Kidney capillary endothelial cell (primary cell): ENCODE measurements at regions not wholly inside any gene's neighbourhood (a gene's known extent, or its start where the extent isn't known, plus 50 kb on each side); places are given as distances from the start of the nearest gene placed in this dataset.
A peak's percentile ranks its signal among the peaks of the same experiment; 100 is the strongest.
"Not testable (repeated sequence)": the region's sequence is repeated elsewhere in the genome, so short reads cannot be mapped to it uniquely, and the experiment has no call there.

Experiments used
- DNase-seq: peaks from one replicate; pipeline ENCODE4 v3.0.0-alpha.2; 2018; ENCODE audit warnings: low spot score

DNA sequence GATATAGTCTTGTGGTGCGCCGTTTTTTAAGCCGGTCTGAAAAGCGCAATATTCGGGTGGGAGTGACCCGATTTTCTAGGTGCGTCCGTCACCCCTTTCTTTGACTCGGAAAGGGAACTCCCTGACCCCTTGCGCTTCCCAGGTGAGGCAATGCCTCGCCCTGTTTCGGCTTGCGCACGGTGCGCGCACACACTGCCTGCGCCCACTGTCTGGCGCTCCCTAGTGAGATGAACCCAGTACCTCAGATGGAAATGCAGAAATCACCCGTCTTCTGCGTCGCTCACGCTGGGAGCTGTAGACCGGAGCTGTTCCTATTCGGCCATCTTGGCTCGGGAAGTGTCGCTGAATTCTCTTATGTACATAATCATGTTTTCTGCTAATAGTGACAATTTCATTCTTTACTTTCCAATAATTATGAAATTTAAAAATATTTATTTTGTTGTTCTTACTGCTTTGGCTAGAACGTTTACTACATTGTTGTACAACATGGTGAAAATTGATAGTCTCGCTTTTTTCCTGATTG, 61.2 kb upstream of the MINDY3 start:
- DNase-seq: not testable (repeated sequence)

DNA sequence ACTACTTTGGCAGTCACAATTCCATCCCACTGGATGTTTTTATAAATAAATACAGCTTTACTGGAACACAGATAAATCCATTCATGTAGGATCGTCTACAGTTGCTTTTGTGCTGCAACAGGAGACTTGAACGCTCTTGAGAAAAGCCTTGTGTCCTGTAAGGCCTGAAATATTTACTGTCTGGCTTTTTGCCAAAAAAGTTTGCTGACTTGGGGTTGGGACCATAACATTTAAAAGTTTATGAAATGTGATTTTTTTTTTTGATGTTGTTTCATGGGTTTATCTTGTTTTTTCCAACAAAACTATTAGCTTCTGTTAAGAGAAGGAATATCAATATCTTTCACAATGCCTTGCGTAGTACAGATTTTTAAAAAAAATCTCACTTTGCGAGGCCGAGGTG, 71.1 kb upstream of the MINDY3 start:
- no peak for DNase-seq

DNA sequence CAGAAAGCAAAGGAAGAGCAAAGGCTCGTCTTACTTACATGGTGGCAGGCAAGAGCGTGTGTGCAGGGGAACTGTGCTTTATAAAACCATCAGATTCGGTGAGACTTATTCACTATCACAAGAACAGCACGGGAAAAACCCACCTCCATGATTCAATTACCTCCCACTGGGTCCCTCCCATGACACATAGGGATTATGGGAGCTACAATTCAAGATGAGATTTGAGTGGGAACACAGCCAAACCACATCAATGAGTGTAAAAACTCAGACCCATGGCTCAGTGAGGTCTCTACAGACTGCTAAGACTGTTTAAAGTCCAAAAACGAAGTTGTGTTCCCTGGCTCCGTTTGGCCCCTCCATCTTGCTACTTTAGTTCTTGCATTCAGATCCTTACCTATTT, 79.2 kb upstream of the MINDY3 start:
- not testable (repeated sequence) for DNase-seq

DNA sequence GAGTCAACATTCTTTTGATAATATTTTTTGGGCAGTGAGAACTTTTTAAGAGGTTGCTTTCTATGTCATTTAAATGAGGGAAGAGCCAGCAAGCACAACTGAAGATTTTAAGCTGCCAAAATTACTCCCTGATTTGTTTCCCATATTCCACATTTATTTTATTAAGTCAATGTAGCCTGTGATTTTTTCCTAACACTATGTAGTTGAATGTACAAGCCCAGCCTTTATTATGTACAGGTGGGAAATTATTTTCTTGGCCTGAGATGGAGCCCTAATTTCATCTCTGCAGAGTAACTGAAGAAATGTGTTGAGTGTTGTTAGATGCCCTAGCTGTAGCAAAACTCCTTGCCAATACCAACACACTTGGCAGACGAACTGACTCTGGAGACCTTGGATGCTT, 83.1 kb upstream of the MINDY3 start:
- DNase-seq: no peak

DNA sequence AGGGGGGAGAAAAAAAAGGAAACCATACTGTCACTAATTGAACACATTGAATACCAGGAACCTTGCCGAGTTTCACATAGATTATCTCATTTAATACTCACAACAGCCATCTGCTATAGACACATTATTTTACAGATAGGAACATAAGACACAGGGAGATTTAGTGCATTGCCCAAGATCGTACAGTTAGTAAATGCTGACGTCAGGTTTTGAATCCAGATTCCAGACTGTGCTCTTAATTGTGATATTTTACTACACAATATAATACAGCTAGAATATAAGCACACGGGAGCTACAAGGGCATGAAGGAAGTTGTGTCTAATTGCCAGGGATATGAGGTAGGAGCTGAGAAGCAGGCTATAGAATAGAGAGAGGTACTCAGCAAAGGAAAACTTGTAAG, 93.9 kb upstream of the MINDY3 start:
- DNase-seq: no peak

DNA sequence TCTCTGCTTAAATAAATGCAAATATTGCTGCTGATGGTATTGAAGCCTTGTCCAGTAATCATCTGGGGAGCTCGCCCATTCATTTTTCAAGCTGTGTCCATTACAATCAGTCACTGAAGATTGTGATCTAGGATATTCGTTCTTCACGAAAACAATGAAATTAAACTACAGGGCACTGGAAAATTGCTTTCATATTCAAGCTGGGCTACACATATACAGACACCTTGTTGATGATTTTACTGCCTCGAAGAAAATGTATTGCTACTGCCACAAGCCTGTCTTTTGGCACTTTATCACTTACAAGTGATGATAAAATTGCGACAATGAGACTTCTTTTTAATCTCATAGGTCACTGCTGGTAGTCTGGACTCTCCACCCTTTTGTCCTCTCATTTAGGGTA, 100.0 kb upstream of the MINDY3 start:
- DNase-seq: no peak

DNA sequence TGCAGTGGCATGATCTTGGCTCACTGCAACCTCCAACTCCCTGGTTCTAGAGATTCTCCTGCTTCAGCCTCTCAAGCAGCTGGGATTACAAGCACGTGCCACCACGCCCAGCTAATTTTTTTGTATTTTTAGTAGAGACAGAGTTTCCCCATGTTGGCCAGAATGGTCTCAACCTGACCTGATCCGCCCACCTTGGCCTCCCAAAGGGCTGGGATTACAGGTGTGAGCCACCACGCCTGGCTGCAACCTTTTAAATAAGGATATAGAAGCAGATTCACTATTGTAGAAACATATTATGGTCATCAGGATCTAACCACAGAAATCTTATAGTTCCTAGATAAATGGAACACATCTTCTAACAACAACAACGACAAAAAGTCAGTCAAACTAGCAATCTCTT, 112.4 kb upstream of the MINDY3 start:
- not testable (repeated sequence) for DNase-seq

DNA sequence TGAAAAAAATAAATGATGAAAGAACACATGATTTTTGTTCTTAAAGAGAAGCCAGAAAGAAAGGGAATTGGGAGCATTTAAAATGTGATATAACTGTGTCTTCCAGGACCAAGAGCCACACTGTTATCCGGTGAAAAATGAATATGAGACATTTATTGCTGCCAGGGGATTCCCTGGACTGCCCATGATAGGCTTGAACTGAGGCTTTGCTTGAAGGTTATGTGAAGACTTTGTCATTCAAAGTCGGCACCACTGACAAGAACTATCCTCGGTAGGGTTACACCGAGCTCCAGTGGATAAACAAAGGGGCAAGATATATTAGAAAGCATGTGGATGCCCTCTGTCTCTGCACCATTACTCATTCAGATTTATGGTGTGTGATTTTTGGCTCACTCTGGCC, 125.4 kb upstream of the MINDY3 start:
- no peak for DNase-seq

DNA sequence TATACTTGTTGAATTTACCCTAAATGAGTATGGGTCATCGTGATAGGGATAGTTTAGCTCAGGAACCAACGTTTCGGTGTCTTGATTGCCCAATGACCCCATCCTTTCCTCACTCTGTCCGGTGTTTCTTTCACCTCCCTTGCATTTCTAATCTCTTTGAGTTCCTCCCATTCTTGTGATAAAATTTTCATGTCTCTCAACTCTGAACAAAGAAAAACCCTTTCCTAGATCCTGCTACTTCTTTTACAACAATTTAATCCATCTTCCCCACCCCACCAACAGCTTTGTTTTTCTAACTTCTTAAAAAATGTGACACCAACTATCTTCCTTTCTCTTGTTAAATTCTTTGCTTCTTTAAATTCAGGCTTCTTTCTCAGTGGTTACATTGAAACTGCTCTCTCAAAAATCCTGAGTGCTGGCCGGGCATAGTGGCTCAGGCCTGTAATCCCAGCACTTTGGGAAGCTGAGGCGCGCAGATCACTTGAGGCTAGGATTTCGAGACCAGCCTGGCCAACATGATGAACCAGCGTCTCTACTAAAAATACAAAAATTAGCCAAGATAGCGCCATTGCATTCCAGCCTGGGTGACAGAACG, 130.3 kb upstream of the MINDY3 start:
- DNase-seq: no peak

DNA sequence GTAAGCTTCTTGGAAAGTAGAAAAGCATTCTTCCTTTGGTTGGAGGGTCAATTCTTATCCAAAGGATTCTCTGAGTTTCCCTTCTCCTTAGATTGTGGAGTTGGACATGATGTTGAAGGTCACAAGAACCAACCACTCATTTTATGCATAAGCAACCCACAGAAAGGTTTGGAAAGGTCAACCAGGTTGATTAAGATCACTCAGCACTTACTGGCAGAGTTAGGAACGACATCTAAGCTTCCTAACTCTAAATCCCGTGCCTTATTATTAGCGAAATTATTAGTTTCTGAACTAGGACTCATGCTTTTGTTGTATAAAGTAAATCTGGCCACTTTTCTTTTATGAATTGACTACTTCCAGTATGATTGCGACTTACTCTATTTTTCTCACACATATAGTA, 137.0 kb upstream of the MINDY3 start:
- DNase-seq: no peak

DNA sequence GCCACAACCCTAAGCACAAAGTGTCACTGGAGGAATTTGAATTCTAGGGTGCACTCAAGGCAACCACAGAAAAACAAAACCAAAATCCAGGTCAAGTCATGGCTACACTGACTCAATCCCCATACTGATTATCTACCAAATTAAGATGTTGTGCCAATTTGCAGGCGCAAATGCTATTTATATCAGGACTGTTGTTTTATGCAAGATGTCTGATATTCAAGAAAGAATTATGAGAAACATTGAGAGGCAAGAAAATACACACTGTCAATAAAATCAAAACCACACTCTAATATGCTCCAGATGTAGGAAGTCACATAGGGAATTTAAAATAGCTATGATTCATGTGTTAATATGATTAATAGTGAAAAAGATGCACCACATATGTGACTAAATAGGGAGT, 141.3 kb upstream of the MINDY3 start:
- no peak for DNase-seq

DNA sequence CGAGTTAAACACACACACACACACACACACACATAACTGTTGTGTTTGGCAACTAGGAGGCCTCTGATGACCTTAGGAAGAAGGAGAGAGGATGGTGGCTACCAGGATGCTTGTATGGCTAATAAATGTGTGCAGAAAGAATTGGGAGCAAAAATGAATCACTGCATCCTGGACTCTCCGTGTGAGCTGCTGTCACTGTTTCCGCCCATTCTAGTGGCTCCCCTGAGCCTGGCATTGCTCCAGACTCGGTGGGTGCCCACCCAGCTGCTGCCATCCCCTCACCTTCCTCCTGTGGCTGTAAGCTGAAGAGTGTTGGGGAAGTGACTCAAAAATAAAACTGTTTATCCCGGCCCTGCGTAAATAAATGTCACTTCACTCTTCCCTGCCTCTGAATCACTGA, 149.5 kb upstream of the MINDY3 start:
- peak; percentile 92 for DNase-seq

DNA sequence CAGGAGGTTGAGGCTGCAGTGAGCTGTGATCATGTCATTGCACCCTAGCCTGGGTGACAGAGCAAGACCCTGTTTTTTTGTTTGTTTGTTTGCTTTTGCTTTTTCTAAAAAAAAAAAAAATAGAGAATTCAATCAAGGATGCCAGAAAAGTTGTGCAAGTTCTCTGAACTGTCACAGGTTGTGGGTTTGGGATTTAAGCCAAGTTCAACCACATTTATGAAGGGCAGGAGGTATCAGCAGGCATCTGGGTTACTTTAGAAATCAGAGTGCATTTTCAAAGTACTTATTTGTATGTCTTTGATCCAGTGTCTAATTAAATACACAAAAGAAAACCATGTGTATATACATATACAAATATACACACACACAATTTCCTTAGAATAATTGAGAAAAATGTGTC, 151.2 kb upstream of the MINDY3 start:
- no peak for DNase-seq

DNA sequence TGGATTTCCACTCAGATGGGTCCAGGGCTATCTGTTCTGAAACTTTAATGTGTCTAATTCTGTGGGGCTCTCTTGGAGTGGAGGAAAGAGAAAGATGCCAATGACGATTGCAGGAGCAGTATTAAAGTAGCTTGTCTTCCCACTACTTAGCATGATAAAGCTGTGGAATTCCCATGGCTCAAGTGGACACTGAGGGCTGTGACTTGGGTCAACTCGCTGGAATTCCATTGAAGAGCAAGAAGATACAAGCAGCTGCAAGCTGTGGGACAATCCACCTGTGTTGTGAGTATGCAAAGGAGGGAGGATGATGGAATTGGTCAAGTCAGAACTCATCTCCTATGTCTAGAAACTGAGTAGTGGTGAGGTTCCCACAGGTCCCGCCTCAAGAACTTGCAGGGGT, 154.2 kb upstream of the MINDY3 start:
- no peak for DNase-seq

DNA sequence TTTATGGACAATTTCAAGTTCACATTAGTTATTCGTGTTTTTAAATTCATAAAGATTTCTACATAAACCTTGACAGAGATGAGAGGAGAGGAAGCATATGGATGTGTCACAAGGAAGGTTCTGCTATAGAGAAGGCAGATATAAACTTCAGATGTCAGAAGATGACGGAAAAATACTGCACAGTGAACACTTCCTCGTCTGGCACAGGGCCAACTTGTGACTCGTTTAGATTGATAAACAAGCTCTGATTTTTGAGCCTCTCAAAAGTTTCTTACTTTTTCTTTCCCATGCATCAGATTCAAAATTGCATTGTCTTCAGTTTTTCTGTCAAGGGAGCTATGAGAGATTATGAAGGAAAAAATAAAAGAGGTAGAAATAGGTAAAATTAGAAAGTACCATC, 156.4 kb upstream of the MINDY3 start:
- DNase-seq: peak; percentile 47

DNA sequence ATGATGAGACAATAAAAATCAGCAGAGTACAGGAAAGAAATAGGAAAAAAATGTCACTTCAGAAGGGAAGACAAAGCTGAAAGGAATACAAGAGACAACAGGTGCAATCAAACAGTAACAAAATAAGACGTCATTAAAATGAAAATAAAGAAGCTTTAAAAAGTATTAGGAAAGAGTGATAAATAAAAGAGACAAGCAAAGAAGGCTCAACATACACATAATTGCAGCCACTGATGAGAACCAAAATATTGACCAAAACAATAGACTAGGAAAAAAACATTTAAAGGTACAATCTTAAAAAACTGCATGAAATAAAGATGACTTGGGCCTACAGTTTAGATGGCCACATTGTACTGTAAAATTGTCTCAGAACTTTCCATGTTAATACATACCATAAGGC, 160.5 kb upstream of the MINDY3 start:
- DNase-seq: no peak

DNA sequence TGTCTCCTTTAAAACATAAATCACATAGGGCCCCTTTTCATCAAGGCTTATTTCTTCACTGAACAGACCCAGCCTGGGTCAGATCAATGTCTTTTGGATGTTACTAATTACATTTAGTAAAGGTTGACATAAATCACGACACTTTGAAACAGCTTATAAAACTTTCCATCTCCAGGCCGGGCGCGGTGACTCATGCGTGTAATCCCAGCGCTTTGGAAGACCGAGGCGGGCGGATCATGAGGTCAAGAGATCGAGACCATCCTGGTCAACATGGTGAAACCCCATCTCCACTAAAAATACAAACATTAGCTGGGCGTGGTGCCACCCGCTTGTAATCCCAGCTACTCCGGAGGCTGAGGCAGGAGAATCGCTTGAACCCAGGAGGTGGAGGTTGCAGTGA, 166.5 kb upstream of the MINDY3 start:
- not testable (repeated sequence) for DNase-seq

DNA sequence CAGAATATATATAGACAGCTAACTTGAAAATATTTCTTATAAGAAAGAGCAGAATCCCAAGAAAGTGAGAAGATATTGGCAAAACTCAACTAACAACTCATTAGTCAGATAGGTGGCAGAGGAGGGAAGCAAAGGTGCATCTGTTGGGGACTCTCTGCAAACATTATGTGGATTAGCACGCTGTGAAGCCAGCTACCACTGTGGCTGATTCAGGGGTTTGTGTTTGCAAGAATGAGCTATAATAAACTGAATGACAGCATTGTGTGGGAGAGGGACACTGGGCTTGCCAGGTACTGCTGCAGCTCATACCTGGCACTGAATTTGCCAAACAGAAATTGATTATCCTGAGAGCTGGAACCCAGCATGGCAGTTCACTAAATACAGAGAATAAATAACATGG, 170.3 kb upstream of the MINDY3 start:
- no peak for DNase-seq

DNA sequence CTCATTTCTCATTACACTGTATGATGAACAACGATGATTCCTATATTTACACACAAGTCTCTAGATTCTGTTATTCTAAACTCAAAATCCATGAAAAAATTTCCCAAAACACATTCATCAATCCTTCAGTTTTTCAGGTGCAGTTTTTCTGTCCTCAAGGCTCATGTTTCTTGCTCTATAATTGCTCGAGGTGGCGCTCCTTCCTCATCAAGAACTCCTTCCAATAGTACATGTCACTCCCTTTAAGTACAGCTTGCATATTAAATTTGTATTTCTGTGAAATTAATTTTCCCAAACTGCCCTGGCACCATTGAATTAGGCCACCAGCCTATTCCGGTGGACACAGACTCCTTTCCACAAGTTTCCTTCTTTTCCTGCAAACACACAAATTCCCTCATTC, 188.7 kb upstream of the MINDY3 start:
- DNase-seq: no peak

DNA sequence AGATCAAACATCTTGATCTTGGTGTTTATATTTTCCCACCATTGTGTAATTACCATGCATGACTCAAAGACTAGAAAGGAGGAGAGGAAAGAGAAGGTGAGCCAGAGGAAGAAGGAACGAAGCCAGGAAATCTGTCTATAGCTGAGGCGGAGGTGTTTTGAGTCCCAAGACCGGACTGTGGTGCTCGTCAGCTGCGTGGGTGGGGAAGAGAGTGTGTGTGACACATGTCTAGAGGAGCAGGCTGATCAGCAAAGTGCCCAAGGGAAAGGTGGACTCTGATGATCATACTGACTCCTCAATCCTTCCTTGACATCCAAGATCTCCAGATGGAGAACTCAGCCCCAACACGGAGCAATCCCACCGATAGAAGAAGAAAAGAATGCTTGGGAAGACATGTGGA, 189.5 kb upstream of the MINDY3 start:
- no peak for DNase-seq

DNA sequence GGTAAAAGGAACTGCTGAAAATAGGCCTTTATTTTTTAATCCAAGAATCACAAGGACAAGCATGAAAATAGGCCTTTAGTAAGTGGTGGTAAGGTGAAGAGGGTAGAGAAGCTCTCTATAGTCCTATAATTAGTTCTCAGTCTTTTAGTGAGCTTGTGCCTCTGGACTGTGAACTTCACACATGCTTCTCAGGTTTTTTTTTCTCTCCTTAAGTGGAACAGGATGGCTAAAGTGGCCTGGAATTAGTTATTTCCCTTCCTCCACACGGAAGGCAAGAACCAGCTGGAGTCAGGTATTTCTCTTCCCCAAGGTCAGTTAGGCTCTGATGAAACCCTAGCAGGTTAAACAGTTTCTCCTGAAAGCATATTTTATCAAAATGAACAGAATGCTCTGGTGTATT, 203.0 kb upstream of the MINDY3 start:
- DNase-seq: no peak

DNA sequence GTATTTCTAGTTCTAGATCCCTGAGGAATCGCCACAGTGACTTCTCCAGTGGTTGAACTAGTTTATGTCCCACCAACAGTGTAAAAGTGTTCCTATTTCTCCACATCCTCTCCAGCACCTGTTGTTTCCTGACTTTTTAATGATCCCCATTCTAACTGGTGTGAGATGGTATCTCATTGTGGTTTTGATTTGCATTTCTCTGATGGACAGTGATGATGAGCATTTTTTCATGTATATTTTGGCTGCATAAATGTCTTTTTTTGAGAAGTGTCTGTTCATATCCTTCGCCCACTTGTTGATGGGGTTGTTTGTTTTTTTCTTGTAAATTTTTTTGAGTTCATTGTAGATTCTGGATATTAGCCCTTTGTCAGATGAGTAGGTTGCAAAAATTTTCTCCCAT, 223.2 kb upstream of the MINDY3 start:
- DNase-seq: not testable (repeated sequence)

DNA sequence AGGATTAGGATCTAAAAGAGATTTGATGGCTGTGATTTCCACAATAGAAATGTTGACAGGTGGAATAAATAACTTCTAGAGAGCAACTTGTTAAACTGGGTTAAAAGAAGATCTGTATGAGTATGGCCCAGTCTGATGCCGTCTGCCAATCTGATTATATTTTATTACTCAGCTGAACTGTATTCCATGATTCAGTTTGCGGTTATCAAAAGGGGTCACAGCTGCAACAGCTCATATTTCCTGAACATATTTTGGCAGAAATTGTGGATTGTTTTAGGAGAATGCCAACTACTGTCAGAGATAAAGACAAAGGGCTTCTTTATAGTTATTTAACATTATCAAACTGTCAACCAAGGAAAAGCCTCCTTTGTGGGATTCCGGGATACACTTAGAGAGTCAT, 244.8 kb upstream of the MINDY3 start:
- DNase-seq: no peak

DNA sequence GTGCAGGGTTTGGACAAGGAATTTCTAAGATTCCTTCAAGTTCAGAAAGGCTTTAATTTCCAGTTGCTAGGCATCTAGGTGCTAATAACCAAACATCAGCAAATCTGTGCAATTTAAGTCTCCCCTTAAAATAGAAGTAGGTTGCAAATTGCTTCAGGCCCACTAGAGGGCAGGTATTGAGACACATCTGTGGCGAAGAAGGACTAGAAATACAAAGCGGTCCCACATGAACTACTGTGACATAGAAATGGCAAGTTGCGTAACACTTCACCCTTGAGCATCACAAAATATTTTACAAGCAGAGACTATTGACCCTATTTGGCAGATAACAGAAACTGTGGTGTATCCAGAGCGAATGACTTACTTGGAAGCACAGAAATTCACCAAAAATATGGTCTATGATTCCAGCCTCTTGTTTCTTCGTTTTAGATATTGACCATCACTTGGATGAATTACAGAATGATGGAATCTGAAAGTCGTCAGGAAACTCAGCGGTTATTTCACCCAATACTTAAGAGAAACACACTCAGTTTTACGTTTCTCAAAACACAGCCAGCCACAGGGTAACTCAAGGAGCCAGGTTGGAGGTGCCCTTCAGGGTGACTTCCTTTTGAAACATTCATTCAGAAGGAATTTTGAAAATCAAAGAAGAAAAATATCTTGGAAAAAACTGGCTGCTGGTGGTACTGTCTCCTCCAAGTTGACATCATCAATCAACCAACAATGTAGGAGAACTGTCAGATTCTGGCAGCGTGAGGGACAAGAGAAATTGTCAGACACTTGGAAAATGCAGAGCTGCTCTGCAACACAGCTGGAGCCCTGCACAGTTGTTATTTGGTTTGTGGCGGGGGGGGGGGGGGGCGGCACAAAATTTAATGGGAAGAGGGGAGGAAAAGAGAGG, 256.3 kb upstream of the MINDY3 start:
- peak; percentile 22 for DNase-seq
